A673 (cell line): ENCODE measurements at regions not wholly inside any gene's neighbourhood (a gene's known extent, or its start where the extent isn't known, plus 50 kb on each side); places are given as distances from the start of the nearest gene placed in this dataset.

Experiments
- BruUV-seq: library from RNA; stranded (reverse); fragments of 400-500 nt; replicated peaks from 2 replicates; lab custom pipeline; 2021; lab: Mats Ljungman, UMichigan
- CTCF ChIA-PET: fragments of 300-600 bp; sonication (Branson Sonifier 250); formaldehyde crosslinking; loops from one replicate; lab custom pipeline; 2022; ENCODE audit warnings: antibody characterized with exemption; lab: Charles Lee
- POLR2A ChIA-PET: fragments of 300-600 bp; sonication (Branson Sonifier 250); formaldehyde crosslinking; loops from one replicate; lab custom pipeline; 2022; ENCODE audit warnings: antibody characterized with exemption; ENCODE audit not compliant: low non-redundant PET; lab: Charles Lee
- DNase-seq: peaks from one replicate; pipeline ENCODE4 v3.0.0-alpha.2; 2015; ENCODE audit warnings: low spot score
- H3K27ac ChIP-seq: fragments of 200-600 bp; sonication (generic); 2 replicates; pipeline ENCODE4 v1.5.1; 2016; ENCODE audit warnings: mixed run types, low read depth, mild to moderate bottlenecking, mixed read lengths, antibody characterized with exemption, low read length; ENCODE audit not compliant: poor library complexity, severe bottlenecking
- H3K27me3 ChIP-seq: fragments of 200-600 bp; sonication (generic); replicated peaks from 2 replicates; pipeline ENCODE4 v1.6.1; 2017; ENCODE audit warnings: mixed run types, low read depth, mild to moderate bottlenecking, mixed read lengths, antibody characterized with exemption, low read length; ENCODE audit not compliant: insufficient read depth, poor library complexity
- H3K36me3 ChIP-seq: fragments of 200-600 bp; sonication (generic); 2 replicates; pipeline ENCODE4 v1.6.1; 2016; ENCODE audit warnings: mixed run types, mild to moderate bottlenecking, mixed read lengths, antibody characterized with exemption, low read length; ENCODE audit not compliant: insufficient read depth, poor library complexity, severe bottlenecking
- H3K4me1 ChIP-seq: fragments of 200-600 bp; sonication (generic); 2 replicates; pipeline ENCODE4 v1.6.1; 2017; ENCODE audit warnings: mixed run types, mild to moderate bottlenecking, mixed read lengths, antibody characterized with exemption, low read length; ENCODE audit not compliant: insufficient read depth, poor library complexity, severe bottlenecking
- H3K4me3 ChIP-seq: fragments of 200-600 bp; sonication (generic); 2 replicates; pipeline ENCODE4 v1.5.1; 2016; ENCODE audit warnings: low read depth, mixed run types, mild to moderate bottlenecking, mixed read lengths, low read length; ENCODE audit not compliant: poor library complexity, severe bottlenecking
- H3K9me3 ChIP-seq: fragments of 200-600 bp; sonication (generic); 2 replicates; pipeline ENCODE4 v1.6.1; 2016; ENCODE audit warnings: mixed run types, low read depth, mild to moderate bottlenecking, mixed read lengths, antibody characterized with exemption, low read length; ENCODE audit not compliant: poor library complexity, severe bottlenecking
- EZH2 ChIP-seq: fragments of 200-600 bp; sonication (generic); IDR thresholded peaks from 2 replicates; pipeline ENCODE4 v1.6.1; 2017; ENCODE audit warnings: borderline replicate concordance, low read depth, mild to moderate bottlenecking, mixed read lengths, antibody characterized with exemption, low read length; ENCODE audit not compliant: poor library complexity, severe bottlenecking
- intact Hi-C: fragments of 100-400 bp; cut with micrococcal nuclease; formaldehyde crosslinking; loops from one replicate; pipeline ENCODE4 v1.10.0; 2022; ENCODE audit not compliant: unreplicated experiment
- TF ChIP-seq, protein P1 (sequence below): fragments of 300-800, 200-600 bp; sonication (generic); conservative IDR thresholded peaks from 2 replicates; pipeline ENCODE4 v1.5.1; 2017; ENCODE audit warnings: low read depth, mild to moderate bottlenecking, antibody characterized with exemption, low read length, moderate library complexity, mixed read lengths

DNA sequence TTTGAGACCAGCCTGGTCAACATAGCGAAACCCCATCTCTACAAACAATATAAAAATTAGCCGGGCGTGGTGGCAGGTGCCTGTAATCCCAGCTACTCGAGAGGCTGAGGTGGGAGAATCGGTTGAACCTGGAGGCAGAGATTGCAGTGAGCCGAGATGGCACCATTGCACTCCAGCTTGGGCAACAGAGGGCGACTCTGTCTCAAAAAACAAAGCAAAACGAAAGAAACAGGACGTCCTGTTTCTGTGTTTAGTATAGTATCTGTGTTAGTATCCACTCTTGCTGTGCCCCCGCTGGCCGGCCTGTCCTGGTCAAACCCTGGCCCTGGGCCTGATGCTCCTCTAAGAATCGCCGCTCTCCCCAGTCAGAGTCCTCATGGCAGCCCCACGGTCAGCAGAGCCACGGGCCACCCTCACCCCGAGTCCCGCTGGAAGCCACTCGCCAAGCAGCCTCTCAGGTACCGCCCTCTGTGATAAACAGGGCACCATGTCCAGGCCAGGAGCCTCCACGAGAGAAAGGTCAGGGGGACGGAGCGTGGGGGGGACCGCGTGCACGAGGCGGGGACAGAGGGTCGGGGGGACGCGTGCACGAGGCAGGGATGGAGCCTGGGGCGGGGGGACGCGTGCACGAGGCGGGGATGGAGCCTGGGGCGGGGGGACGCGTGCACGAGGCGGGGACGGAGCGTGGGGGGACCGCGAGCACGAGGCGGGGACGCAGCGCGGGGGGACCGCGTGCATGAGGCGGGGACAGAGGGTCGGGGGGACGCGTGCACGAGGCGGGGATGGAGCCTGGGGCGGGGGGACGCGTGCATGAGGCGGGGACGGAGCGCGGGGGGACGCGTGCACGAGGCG lies 384.5 kb downstream of the SMOC2 start:
- no peak overlapping the region for H3K27ac ChIP-seq
- CTCF ChIA-PET: no interaction called here
- H3K4me1 ChIP-seq: no peaks in the 10 kb centered on the region
- no peaks in the 10 kb centered on the region for H3K36me3 ChIP-seq
- no peaks in the 10 kb centered on the region for H3K27me3 ChIP-seq
- TF ChIP-seq, protein P1, sequence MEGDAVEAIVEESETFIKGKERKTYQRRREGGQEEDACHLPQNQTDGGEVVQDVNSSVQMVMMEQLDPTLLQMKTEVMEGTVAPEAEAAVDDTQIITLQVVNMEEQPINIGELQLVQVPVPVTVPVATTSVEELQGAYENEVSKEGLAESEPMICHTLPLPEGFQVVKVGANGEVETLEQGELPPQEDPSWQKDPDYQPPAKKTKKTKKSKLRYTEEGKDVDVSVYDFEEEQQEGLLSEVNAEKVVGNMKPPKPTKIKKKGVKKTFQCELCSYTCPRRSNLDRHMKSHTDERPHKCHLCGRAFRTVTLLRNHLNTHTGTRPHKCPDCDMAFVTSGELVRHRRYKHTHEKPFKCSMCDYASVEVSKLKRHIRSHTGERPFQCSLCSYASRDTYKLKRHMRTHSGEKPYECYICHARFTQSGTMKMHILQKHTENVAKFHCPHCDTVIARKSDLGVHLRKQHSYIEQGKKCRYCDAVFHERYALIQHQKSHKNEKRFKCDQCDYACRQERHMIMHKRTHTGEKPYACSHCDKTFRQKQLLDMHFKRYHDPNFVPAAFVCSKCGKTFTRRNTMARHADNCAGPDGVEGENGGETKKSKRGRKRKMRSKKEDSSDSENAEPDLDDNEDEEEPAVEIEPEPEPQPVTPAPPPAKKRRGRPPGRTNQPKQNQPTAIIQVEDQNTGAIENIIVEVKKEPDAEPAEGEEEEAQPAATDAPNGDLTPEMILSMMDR: no peak
- TF ChIP-seq EZH2: no peak
- DNase-seq: no peak
- H3K4me3 ChIP-seq: no peak overlapping the region
- POLR2A ChIA-PET: no interaction called here
- no peaks in the 10 kb centered on the region for H3K9me3 ChIP-seq
- BruUV-seq: no TSS peak
- intact Hi-C loops: no loop called here

DNA sequence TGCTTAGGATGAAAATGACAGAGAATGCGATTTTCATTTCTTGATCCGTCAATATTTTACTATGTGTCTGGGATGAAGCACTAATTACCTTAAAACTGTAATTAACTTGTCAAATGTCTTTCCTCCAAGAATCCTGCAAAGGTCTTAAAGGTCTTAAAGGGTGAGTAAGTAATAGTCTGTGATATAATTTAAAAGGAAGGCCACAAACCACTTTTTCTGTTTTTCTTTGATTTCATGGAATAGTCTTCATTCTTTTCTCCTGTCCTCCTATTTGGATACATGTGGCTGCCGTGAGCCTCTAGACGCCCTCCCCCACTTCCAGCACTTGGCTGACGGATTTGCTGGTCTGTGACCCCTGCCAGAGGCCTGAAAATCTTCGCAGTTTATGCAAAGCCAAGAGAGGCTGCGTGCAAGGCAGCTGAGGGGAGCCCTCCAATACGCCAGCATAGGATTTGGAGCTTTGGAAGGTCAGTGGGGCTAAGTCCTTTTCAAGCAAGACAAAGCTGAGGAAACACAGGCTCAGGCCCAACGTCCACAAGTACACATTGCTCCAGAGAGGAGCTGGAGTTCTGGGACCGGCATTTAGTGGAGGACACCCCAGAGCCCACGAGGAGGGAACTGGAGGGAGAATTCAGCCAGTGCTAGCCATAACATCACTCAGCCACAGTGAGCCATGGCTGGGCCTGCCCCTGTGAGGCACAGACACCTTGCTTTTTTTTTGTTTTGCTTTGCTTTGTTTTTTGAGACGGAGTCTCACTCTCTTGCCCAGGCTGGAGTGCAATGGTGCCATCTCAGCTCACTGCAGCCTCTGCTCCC lies 382.6 kb downstream of the SMOC2 start:
- no peak overlapping the region for H3K27ac ChIP-seq
- intact Hi-C loops: no loop called here
- CTCF ChIA-PET: no interaction called here

DNA sequence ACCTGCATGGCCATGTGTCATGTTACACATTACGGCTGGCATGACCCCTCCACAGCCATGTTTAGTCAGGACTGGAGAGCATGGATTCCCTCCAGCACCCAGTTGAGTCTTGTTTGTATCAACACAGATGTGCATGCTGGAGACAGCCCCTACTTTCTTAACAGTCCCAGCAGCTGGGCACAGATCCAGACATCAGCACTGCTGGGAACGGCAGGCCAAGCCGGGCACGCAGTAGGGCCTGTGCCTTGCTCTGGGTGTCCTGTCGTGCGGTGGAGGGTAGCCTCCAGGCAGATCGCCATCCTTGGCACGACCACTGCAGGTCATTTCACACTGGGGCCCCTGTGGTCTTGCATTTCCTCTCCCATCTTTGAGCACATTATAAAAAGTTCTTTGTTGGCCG lies 381.4 kb downstream of the SMOC2 start:
- no peak overlapping the region for H3K27ac ChIP-seq
- ChIA-PET CTCF (no interaction called here), POLR2A (no interaction called here)
- H3K4me3 ChIP-seq: no peak overlapping the region
- no peaks in the 10 kb centered on the region for H3K36me3 ChIP-seq
- BruUV-seq: no TSS peak
- H3K27me3 ChIP-seq: no peaks in the 10 kb centered on the region
- intact Hi-C loops: no loop called here
- DNase-seq: no peak
- TF ChIP-seq, protein P1: no peak
- no peak for TF ChIP-seq EZH2
- H3K4me1 ChIP-seq: no peaks in the 10 kb centered on the region
- H3K9me3 ChIP-seq: no peaks in the 10 kb centered on the region

More for the DNA sequence above, 382.6 kb downstream of the SMOC2 start:
- Histone ChIP-seq H3K27me3 (no peaks in the 10 kb centered on the region), H3K9me3 (no peaks in the 10 kb centered on the region), H3K4me3 (no peak overlapping the region), H3K4me1 (no peaks in the 10 kb centered on the region), H3K36me3 (no peaks in the 10 kb centered on the region)
- POLR2A ChIA-PET: interaction anchor here (0.6 kb wide), 1 partner anchor 522 kb away, joined by 3 read pairs; no protein-coding TSS in a partner anchor
- no peak for DNase-seq
- TF ChIP-seq, protein P1: no peak
- no peak for TF ChIP-seq EZH2
- BruUV-seq: no TSS peak
